ENCODE measurements at regions not wholly inside any gene's neighbourhood (a gene's known extent, or its start where the extent isn't known, plus 50 kb on each side); places are given as distances from the start of the nearest gene placed in this dataset.

DNA sequence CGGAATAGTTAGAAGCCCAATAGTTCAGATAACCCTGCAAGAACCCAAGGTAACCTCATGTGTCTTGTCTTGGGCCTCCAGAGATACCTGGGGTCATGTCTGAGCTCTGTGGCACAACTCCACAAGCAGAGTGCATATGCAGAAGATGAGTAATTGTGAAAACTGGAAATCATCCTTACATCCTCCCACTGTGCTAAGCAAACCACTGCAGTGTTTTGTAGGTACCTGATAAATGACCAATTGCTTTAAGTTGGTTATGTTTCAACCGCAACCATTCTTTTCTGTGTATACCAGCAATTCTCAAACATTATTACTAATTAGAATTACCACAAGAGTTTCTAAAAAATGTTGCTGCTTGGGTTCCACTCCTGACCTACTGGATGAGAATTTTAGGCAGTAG is 73.2 kb downstream of the CBLL2 start:
- no peak overlapping the region for H3K9ac ChIP-seq (ENCODE audit: control insufficient read depth, insufficient read depth, low read length)
- POLR2A ChIA-PET, result no interaction called here
- in situ Hi-C loops (cut with MboI) (no loop called here), intact Hi-C loops (cut with micrococcal nuclease; ENCODE audit: unreplicated experiment) (no loop called here)
- SMC1A ChIA-PET (ENCODE audit: uncharacterized antibody, unreplicated experiment), result no interaction called here
- no peak for DNase-seq (ENCODE audit: low read depth, low spot score)
- no peak overlapping the region for H3K4me3 ChIP-seq
- ATAC-seq, result no peak
- WGBS (ENCODE audit: insufficient coverage, insufficient replicate concordance, low lambda C conversion rate, missing lambda C conversion rate), result 18% methylated on average over 2 of the region's 2 CpGs
- CTCF ChIA-PET, result no interaction called here
- H2AFZ ChIP-seq (ENCODE audit: control insufficient read depth, low read depth, low read length), result no peak overlapping the region
- BruUV-seq (replicated peaks), result no TSS peak
- H3K79me2 ChIP-seq (ENCODE audit: control insufficient read depth, insufficient read depth, low read length), result no peaks in the 10 kb centered on the region
- no peaks in the 10 kb centered on the region for H3K9me3 ChIP-seq (replicated peaks; ENCODE audit: control insufficient read depth, insufficient read depth, low read length)
- no peak overlapping the region for H3K27ac ChIP-seq (ENCODE audit: control insufficient read depth, insufficient read depth)
- no peaks in the 10 kb centered on the region for H4K20me1 ChIP-seq (ENCODE audit: control insufficient read depth, insufficient read depth)
- H3K36me3 ChIP-seq (ENCODE audit: control insufficient read depth in 2 of 2, insufficient read depth in 2 of 2, low read length in 1 of 2), result no peaks in the 10 kb centered on the region
- no peaks in the 10 kb centered on the region for H3K27me3 ChIP-seq (replicated peaks in 1 of 2; ENCODE audit: control insufficient read depth in 2 of 2, insufficient read depth in 2 of 2, low read length in 1 of 2)
- no peak for FAIRE-seq
- H3K4me2 ChIP-seq (ENCODE audit: control insufficient read depth, insufficient read depth), result no peak overlapping the region
- no peaks in the 10 kb centered on the region for H3K4me1 ChIP-seq (ENCODE audit: control insufficient read depth, insufficient read depth, low read length)
- RAD21 ChIA-PET (ENCODE audit: unreplicated experiment), result no interaction called here
- TF ChIP-seq, protein P1, sequence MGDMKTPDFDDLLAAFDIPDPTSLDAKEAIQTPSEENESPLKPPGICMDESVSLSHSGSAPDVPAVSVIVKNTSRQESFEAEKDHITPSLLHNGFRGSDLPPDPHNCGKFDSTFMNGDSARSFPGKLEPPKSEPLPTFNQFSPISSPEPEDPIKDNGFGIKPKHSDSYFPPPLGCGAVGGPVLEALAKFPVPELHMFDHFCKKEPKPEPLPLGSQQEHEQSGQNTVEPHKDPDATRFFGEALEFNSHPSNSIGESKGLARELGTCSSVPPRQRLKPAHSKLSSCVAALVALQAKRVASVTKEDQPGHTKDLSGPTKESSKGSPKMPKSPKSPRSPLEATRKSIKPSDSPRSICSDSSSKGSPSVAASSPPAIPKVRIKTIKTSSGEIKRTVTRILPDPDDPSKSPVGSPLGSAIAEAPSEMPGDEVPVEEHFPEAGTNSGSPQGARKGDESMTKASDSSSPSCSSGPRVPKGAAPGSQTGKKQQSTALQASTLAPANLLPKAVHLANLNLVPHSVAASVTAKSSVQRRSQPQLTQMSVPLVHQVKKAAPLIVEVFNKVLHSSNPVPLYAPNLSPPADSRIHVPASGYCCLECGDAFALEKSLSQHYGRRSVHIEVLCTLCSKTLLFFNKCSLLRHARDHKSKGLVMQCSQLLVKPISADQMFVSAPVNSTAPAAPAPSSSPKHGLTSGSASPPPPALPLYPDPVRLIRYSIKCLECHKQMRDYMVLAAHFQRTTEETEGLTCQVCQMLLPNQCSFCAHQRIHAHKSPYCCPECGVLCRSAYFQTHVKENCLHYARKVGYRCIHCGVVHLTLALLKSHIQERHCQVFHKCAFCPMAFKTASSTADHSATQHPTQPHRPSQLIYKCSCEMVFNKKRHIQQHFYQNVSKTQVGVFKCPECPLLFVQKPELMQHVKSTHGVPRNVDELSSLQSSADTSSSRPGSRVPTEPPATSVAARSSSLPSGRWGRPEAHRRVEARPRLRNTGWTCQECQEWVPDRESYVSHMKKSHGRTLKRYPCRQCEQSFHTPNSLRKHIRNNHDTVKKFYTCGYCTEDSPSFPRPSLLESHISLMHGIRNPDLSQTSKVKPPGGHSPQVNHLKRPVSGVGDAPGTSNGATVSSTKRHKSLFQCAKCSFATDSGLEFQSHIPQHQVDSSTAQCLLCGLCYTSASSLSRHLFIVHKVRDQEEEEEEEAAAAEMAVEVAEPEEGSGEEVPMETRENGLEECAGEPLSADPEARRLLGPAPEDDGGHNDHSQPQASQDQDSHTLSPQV (IDR thresholded peaks at IDR 0.05), result no peak
- TF ChIP-seq, protein P2, sequence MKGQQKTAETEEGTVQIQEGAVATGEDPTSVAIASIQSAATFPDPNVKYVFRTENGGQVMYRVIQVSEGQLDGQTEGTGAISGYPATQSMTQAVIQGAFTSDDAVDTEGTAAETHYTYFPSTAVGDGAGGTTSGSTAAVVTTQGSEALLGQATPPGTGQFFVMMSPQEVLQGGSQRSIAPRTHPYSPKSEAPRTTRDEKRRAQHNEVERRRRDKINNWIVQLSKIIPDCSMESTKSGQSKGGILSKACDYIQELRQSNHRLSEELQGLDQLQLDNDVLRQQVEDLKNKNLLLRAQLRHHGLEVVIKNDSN (IDR thresholded peaks at IDR 0.05; ENCODE audit: borderline replicate concordance, extremely low read length, insufficient read depth, low read depth, low read length), result no peak
- TF ChIP-seq CREB1 (IDR thresholded peaks at IDR 0.05; ENCODE audit: low read depth), result no peak
- TF ChIP-seq ZNF687 (IDR thresholded peaks at IDR 0.05), result no peak
- no peak for TF ChIP-seq ZNF274 (IDR thresholded peaks at IDR 0.05; ENCODE audit: insufficient read depth, insufficient read length)
- TF ChIP-seq SMAD5 (IDR thresholded peaks at IDR 0.05; ENCODE audit: low read depth), result no peak
- TF ChIP-seq TBL1XR1 (IDR thresholded peaks at IDR 0.05; ENCODE audit: low read depth, low read length), result no peak
- TF ChIP-seq POU2F2 (IDR thresholded peaks at IDR 0.05; ENCODE audit: borderline replicate concordance, low read depth, low read length), result no peak
- TF ChIP-seq ATF3 (IDR thresholded peaks at IDR 0.05; ENCODE audit: borderline replicate concordance, extremely low read depth, low read depth, low read length), result no peak
- TF ChIP-seq CBX3 (IDR thresholded peaks at IDR 0.05; ENCODE audit: borderline replicate concordance, low read depth), result no peak
- TF ChIP-seq ZBTB4 (CRISPR knock-in tag; IDR thresholded peaks at IDR 0.05), result no peak
- no peak for TF ChIP-seq GATAD2B (conservative IDR thresholded peaks at IDR 0.05; ENCODE audit: low read depth)
